Right lobe of liver (tissue), 6 donors: ENCODE measurements at regions not wholly inside any gene's neighbourhood (a gene's known extent, or its start where the extent isn't known, plus 50 kb on each side); places are given as distances from the start of the nearest gene placed in this dataset.
"Not testable (repeated sequence)": the region's sequence is repeated elsewhere in the genome, so short reads cannot be mapped to it uniquely, and the experiment has no call there.

ENCODE experiments used
- ATAC-seq, 4 donors: fragments of 200-7000 bp; cut with Tn5 transposase; one replicate each; pipeline ENCODE4 v1.9.1; 2020; ENCODE audit warnings: mild to moderate bottlenecking in 4 of 4, moderate library complexity in 4 of 4
- DNase-seq, 3 donors: peaks; one replicate each; pipeline ENCODE4 v3.0.0-alpha.2; 2020
- H3K27ac ChIP-seq, 3 donors: fragments of 200-600 bp; one replicate each; pipeline ENCODE4 v1.8.0; 2022
- H3K27me3 ChIP-seq, 2 donors: fragments of 200-600 bp; one replicate each; pipeline ENCODE4 v1.8.0; 2022
- H3K36me3 ChIP-seq, 4 donors: fragments of 200-600 bp; sonication (generic) in 1 of 4; one replicate each; pipeline versions ENCODE4 v1.5.1 to v1.8.0; 2017 to 2022; ENCODE audit warnings: control low read depth in 1 of 4
- H3K4me1 ChIP-seq, 4 donors: fragments of 200-600 bp; sonication (generic) in 1 of 4; one replicate each; pipeline versions ENCODE4 v1.5.1 to v1.8.0; 2017 to 2022; ENCODE audit warnings: control low read depth in 1 of 4
- H3K4me3 ChIP-seq, 3 donors: fragments of 200-600 bp; one replicate each; pipeline ENCODE4 v1.8.0; 2022
- H3K9me3 ChIP-seq, 4 donors: fragments of 200-600 bp; sonication (generic) in 1 of 4; one replicate each; pipeline versions ENCODE4 v1.5.1 to v1.8.0; 2017 to 2022; ENCODE audit warnings: control low read depth in 1 of 4
- POLR2A ChIP-seq: fragments of 450-650 bp; IDR thresholded peaks from one replicate; pipeline ENCODE4 v1.6.1; 2017; ENCODE audit warnings: antibody characterized with exemption, mild to moderate bottlenecking
- WGBS: methylation state at CpG from one replicate; pipeline ENCODE4 v1.1.6; 2018; ENCODE audit warnings: low coverage, low lambda C conversion rate; ENCODE audit not compliant: insufficient coverage; ENCODE audit errors: missing lambda C conversion rate; 5-methylcytosine and 5-hydroxymethylcytosine counted together
- intact Hi-C, 2 donors: fragments of 100-400 bp; cut with DNase I; formaldehyde crosslinking; loops; one replicate each; pipeline versions ENCODE4 v1.11.2 to v1.14.1; 2022
- TF ChIP-seq, protein P1 (sequence below), 4 donors: fragments of 200-600 bp in 3 of 4; fragments of 450-650 bp in 1 of 4; IDR thresholded peaks; one replicate each; pipeline versions ENCODE4 v1.5.1 to v1.8.0; 2016 to 2022; ENCODE audit warnings: antibody characterized with exemption in 4 of 4, mild to moderate bottlenecking in 2 of 4
- donor health status: DM: no; HTN: yes; CAD: no.
- donor health status: DM: no; HTN: no; CAD: no.
- donor health status: DM: no; HTN: no; CAD: no.
- donor health status: DM: no; HTN: yes; CAD: no.
- donor health status: DM: no; HTN: yes; CAD: no.

DNA sequence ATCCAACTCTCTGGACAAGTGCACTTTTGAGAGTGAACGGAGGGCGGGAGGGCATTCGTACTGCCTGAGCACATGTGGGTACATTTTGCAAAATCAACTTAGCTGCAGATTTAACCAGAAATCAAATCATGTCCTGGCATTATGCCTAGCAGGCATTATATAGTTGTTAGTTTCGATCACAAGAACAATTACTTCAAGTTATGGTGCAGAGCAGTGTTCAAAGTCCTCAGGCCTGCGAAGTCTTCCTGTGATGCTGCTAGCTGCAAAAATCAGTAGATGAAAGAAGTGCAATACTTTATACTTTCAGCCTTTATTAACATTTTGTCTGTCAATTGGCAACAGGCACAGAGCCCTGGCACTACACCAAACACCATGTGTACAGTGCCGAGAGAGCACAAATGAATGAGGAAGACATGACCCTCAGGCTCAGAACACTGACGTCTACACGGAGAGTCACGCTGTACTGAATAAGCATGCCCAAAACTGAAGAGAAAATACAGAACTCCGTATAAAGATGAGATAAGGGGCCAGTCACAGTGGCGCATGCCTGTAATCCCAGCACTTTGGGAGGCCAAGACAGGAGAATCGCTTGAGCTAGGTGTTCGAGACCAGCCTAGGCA lies 92.1 kb upstream of the CREB1 start:
- 71% methylated on average over 12 of the region's 13 CpGs for WGBS
- Histone ChIP-seq H3K4me1 (no peaks in the 10 kb centered on the region), H3K4me3 (no peak overlapping the region), H3K9me3 (no peaks in the 10 kb centered on the region), H3K27ac (no peak overlapping the region), H3K36me3 (no peaks in the 10 kb centered on the region), H3K27me3 (no peaks in the 10 kb centered on the region)
- DNase-seq (peak in 1 of 3 donors; percentile 47), ATAC-seq (no peak)
- TF ChIP-seq, protein P1, sequence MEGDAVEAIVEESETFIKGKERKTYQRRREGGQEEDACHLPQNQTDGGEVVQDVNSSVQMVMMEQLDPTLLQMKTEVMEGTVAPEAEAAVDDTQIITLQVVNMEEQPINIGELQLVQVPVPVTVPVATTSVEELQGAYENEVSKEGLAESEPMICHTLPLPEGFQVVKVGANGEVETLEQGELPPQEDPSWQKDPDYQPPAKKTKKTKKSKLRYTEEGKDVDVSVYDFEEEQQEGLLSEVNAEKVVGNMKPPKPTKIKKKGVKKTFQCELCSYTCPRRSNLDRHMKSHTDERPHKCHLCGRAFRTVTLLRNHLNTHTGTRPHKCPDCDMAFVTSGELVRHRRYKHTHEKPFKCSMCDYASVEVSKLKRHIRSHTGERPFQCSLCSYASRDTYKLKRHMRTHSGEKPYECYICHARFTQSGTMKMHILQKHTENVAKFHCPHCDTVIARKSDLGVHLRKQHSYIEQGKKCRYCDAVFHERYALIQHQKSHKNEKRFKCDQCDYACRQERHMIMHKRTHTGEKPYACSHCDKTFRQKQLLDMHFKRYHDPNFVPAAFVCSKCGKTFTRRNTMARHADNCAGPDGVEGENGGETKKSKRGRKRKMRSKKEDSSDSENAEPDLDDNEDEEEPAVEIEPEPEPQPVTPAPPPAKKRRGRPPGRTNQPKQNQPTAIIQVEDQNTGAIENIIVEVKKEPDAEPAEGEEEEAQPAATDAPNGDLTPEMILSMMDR (IDR thresholded peaks at IDR 0.05) = no peak
- no peak for TF ChIP-seq POLR2A
- intact Hi-C loops = no loop called here

DNA sequence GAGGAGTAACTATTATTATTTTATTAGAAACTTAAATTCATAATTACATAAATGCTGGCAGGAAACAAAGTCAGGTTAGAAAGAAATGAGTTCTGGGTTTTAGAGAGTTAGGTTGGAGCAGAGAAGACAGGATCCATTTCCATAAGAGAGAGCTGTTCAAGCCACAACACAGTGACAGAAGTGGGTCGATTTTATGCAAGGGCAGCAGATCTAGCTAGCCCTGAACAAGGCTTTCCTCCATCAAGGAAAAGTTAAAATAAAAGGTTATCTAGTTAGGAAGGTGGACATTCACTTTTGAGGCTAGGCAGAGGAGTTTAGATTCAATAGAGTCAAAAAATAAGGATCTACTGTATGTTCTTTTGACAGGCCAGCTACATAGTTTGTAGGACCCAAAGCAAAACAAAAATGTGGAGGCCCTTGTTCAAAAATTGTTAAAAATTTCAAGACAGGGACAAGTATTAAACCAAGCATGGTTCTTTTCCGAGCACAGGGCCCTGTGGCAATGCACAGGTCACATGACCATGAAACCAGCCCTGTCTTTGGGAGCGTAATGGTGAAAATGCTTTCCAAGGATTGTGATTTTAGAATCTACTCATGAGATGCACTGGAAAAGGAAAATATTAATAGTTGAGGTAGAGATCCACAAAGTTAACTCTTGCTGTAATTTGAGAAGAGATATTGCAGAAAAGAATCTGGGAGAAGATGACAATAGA lies 91.2 kb upstream of the CREB1 start:
- H3K36me3 ChIP-seq = no peaks in the 10 kb centered on the region
- no peak for TF ChIP-seq POLR2A
- TF ChIP-seq, protein P1 (IDR thresholded peaks at IDR 0.05) = no peak
- no peak overlapping the region for H3K4me3 ChIP-seq
- no peak overlapping the region for H3K27ac ChIP-seq
- H3K27me3 ChIP-seq = no peaks in the 10 kb centered on the region
- H3K4me1 ChIP-seq = no peaks in the 10 kb centered on the region
- H3K9me3 ChIP-seq = no peaks in the 10 kb centered on the region
- ATAC-seq = no peak
- no peak for DNase-seq
- WGBS = 79% methylated on average over 3 of the region's 3 CpGs
- intact Hi-C loops = no loop called here

- H3K36me3 ChIP-seq, H3K27me3 ChIP-seq, H3K27ac ChIP-seq, intact Hi-C loops, H3K4me1 ChIP-seq, H3K9me3 ChIP-seq, ATAC-seq, DNase-seq, H3K4me3 ChIP-seq: not testable (repeated sequence)
These were observed 89.9 kb upstream of the CREB1 start for GRCh38 chr2:207439881-207440280.

GRCh38 chr2:207444756-207445155 lies 85.0 kb upstream of the CREB1 start:
- Histone ChIP-seq H3K4me3 (no peak overlapping the region), H3K9me3 (no peaks in the 10 kb centered on the region), H3K27ac (no peak overlapping the region), H3K27me3 (no peaks in the 10 kb centered on the region), H3K36me3 (no peaks in the 10 kb centered on the region), H3K4me1 (no peaks in the 10 kb centered on the region)
- intact Hi-C loops = no loop called here
- no peak for TF ChIP-seq POLR2A
- TF ChIP-seq, protein P1 (IDR thresholded peaks at IDR 0.05) = no peak
- DNase-seq (no peak), ATAC-seq (no peak)
- WGBS = 73% methylated on average over 4 of the region's 4 CpGs

GRCh38 chr2:207446653-207447052 lies 83.1 kb upstream of the CREB1 start:
- H3K27ac ChIP-seq = no peak overlapping the region
- H3K9me3 ChIP-seq = no peaks in the 10 kb centered on the region
- no peaks in the 10 kb centered on the region for H3K4me1 ChIP-seq
- TF ChIP-seq, protein P1 (IDR thresholded peaks at IDR 0.05) = no peak
- H3K27me3 ChIP-seq = no peaks in the 10 kb centered on the region
- H3K36me3 ChIP-seq = no peaks in the 10 kb centered on the region
- WGBS = 48% methylated on average over 4 of the region's 6 CpGs
- DNase-seq (no peak), ATAC-seq (no peak)
- intact Hi-C loops = no loop called here
- no peak overlapping the region for H3K4me3 ChIP-seq
